GM12878 (cell line): ENCODE measurements at regions not wholly inside any gene's neighbourhood (a gene's known extent, or its start where the extent isn't known, plus 50 kb on each side); places are given as distances from the start of the nearest gene placed in this dataset.

Experiments
- ATAC-seq: fragments of 200-7000 bp; cut with Tn5 transposase; 3 replicates; pipeline ENCODE4 v1.9.1; 2020; ENCODE audit warnings: mild to moderate bottlenecking, moderate library complexity
- BruUV-seq: library from RNA; stranded (reverse); fragments of 400-500 nt; replicated peaks from 2 replicates; lab custom pipeline; 2021; lab: Mats Ljungman, UMichigan
- CTCF ChIA-PET: fragments of 300-600 bp; sonication (Branson Sonifier 250); formaldehyde crosslinking; extraction: SDS; loops from one replicate; lab custom pipeline; 2021; ENCODE audit warnings: inconsistent platforms; lab: Yijun Ruan, JAX
- POLR2A ChIA-PET: fragments of 350-600 bp; formaldehyde crosslinking; extraction: SDS; loops from one replicate; lab custom pipeline; 2021; ENCODE audit warnings: inconsistent platforms; lab: Charles Lee
- RAD21 ChIA-PET: fragments of 300-600 bp; sonication (Branson Sonifier 250); formaldehyde crosslinking; loops from one replicate; lab custom pipeline; 2023; ENCODE audit warnings: antibody characterized with exemption; ENCODE audit not compliant: unreplicated experiment; lab: Charles Lee
- SMC1A ChIA-PET: fragments of 300-600 bp; sonication (Branson Sonifier 250); formaldehyde crosslinking; loops from one replicate; lab custom pipeline; 2023; ENCODE audit not compliant: unreplicated experiment, uncharacterized antibody; lab: Charles Lee
- DNase-seq: peaks from one replicate; pipeline ENCODE4 v3.0.0-alpha.2; 2011; ENCODE audit warnings: low read depth, low spot score
- FAIRE-seq: peaks from 3 replicates; lab custom pipeline; 2011; peaks lifted over from hg19 to GRCh38; lab: Jason Lieb, UNC
- H2AFZ ChIP-seq: 2 replicates; pipeline ENCODE4 v1.6.0; 2011; ENCODE audit warnings: low read depth, low read length, control low read depth; ENCODE audit not compliant: control insufficient read depth
- H3K27ac ChIP-seq: 2 replicates; pipeline ENCODE4 v1.5.1; 2011; ENCODE audit warnings: control low read depth; ENCODE audit not compliant: control insufficient read depth, insufficient read depth
- H3K27me3 ChIP-seq, 2 experiments: replicated peaks in 1 of 2; 2 replicates each; pipeline versions ENCODE4 v1.6.0 to v1.6.1; 2011; ENCODE audit warnings: low read length in 1 of 2; ENCODE audit not compliant: control insufficient read depth in 2 of 2, insufficient read depth in 2 of 2
- H3K36me3 ChIP-seq, 2 experiments: 2 replicates each; pipeline ENCODE4 v1.5.1; 2011; ENCODE audit warnings: low read length in 1 of 2; ENCODE audit not compliant: control insufficient read depth in 2 of 2, insufficient read depth in 2 of 2
- H3K4me1 ChIP-seq: 2 replicates; pipeline ENCODE4 v1.6.1; 2011; ENCODE audit warnings: mild to moderate bottlenecking, low read length, moderate library complexity, mixed read lengths; ENCODE audit not compliant: control insufficient read depth, insufficient read depth
- H3K4me2 ChIP-seq: 2 replicates; pipeline ENCODE4 v1.6.0; 2011; ENCODE audit warnings: control low read depth; ENCODE audit not compliant: control insufficient read depth, insufficient read depth
- H3K4me3 ChIP-seq: fragments of 200-600 bp; sonication (generic); 2 replicates; pipeline ENCODE4 v1.5.1; 2016
- H3K79me2 ChIP-seq: 2 replicates; pipeline ENCODE4 v1.6.0; 2011; ENCODE audit warnings: low read length; ENCODE audit not compliant: control insufficient read depth, insufficient read depth
- H3K9ac ChIP-seq: 2 replicates; pipeline ENCODE4 v1.8.0; 2011; ENCODE audit warnings: low read length, control low read depth, mixed read lengths; ENCODE audit not compliant: control insufficient read depth, insufficient read depth
- H3K9me3 ChIP-seq: replicated peaks from 3 replicates; pipeline ENCODE4 v1.5.1; 2011; ENCODE audit warnings: mild to moderate bottlenecking, low read length; ENCODE audit not compliant: control insufficient read depth, insufficient read depth
- H4K20me1 ChIP-seq: 2 replicates; pipeline ENCODE4 v1.6.0; 2011; ENCODE audit not compliant: control insufficient read depth, insufficient read depth
- BCL3 ChIP-seq: IDR thresholded peaks from 2 replicates; pipeline ENCODE4 v1.6.1; 2011; ENCODE audit warnings: borderline replicate concordance, low read depth, mild to moderate bottlenecking, moderate library complexity, low read length; ENCODE audit not compliant: insufficient read depth, poor library complexity, severe bottlenecking
- CBX5 ChIP-seq: sonication (generic); IDR thresholded peaks from 2 replicates; pipeline ENCODE4 v1.6.1; 2016; ENCODE audit warnings: low read depth, moderate library complexity, mild to moderate bottlenecking, inconsistent platforms
- EGR1 ChIP-seq, 2 experiments: IDR thresholded peaks; 1 replicate in 1 of 2; 2 replicates in 1 of 2; pipeline ENCODE4 v1.6.1; 2011 to 2012; ENCODE audit warnings: low read depth in 2 of 2, low read length in 2 of 2, borderline replicate concordance in 1 of 2, mild to moderate bottlenecking in 1 of 2, moderate library complexity in 1 of 2
- IRF3 ChIP-seq: fragments of 450-650 bp; IDR thresholded peaks from 2 replicates; pipeline ENCODE4 v1.6.1; 2014; ENCODE audit warnings: mild to moderate bottlenecking
- KAT2A ChIP-seq: conservative IDR thresholded peaks from 2 replicates; pipeline ENCODE4 v1.6.1; 2011; ENCODE audit warnings: low read depth, low read length; ENCODE audit not compliant: control insufficient read depth
- NR2F1 ChIP-seq: fragments of 450-650 bp; conservative IDR thresholded peaks from 2 replicates; pipeline ENCODE4 v1.6.1; 2017; ENCODE audit warnings: mild to moderate bottlenecking
- PML ChIP-seq: IDR thresholded peaks from 2 replicates; pipeline ENCODE4 v1.6.1; 2012; ENCODE audit warnings: low read length, inconsistent platforms
- REST ChIP-seq: IDR thresholded peaks from 2 replicates; pipeline ENCODE4 v1.6.1; 2012; ENCODE audit warnings: mild to moderate bottlenecking, low read depth, low read length
- RFX5 ChIP-seq: IDR thresholded peaks from 2 replicates; pipeline ENCODE4 v1.6.1; 2011; ENCODE audit warnings: low read depth, low read length, improper control_type of control experiment
- ZBED1 ChIP-seq: IDR thresholded peaks from 2 replicates; pipeline ENCODE4 v1.6.1; 2016; ENCODE audit warnings: borderline replicate concordance
- ZSCAN29 ChIP-seq: fragments of 450-650 bp; IDR thresholded peaks from 2 replicates; pipeline ENCODE4 v1.6.1; 2017; ENCODE audit warnings: mild to moderate bottlenecking, moderate library complexity
- WGBS: methylation state at CpG from one replicate; pipeline ENCODE4 v1.1.6; 2016; ENCODE audit warnings: low lambda C conversion rate; ENCODE audit not compliant: insufficient replicate concordance, insufficient coverage; ENCODE audit errors: missing lambda C conversion rate; 5-methylcytosine and 5-hydroxymethylcytosine counted together
- in situ Hi-C: fragments of 300-500 bp; cut with MboI; formaldehyde crosslinking; loops from 9 replicates; pipeline ENCODE4 v1.14.3; 2018; ENCODE audit warnings: mixed read lengths
- intact Hi-C: fragments of 100-400 bp; cut with micrococcal nuclease; formaldehyde crosslinking; loops from one replicate; pipeline ENCODE4 v1.14.2; 2022; ENCODE audit not compliant: unreplicated experiment

GRCh38 chr20:59482351-59483187 lies 121.8 kb upstream of the PHACTR3 start:
- H3K4me2 ChIP-seq, result no peak overlapping the region
- no peak overlapping the region for H2AFZ ChIP-seq
- H3K27me3 ChIP-seq, result peaks cover 0 to 2% of the 10 kb centered on the region in 2 experiments; a peak in 2 of 4 replicates
- intact Hi-C loops, result no loop called here
- ATAC-seq, result no peak
- in situ Hi-C loops, result no loop called here
- H3K36me3 ChIP-seq, result no peaks in the 10 kb centered on the region
- RAD21 ChIA-PET, result no interaction called here
- no peak overlapping the region for H3K4me3 ChIP-seq
- TF ChIP-seq BCL3 (no peak), RFX5 (no peak), EGR1 (IDR thresholded peaks at IDR 0.05; ENCODE audit: borderline replicate concordance in 1 of 2, low read depth in 2 of 2, low read length in 2 of 2) (no peak)
- no peaks in the 10 kb centered on the region for H4K20me1 ChIP-seq
- no peak overlapping the region for H3K9ac ChIP-seq
- DNase-seq, result no peak
- WGBS, result 38% methylated on average over 17 of the region's 17 CpGs
- CTCF ChIA-PET, result no interaction called here
- H3K4me1 ChIP-seq, result no peaks in the 10 kb centered on the region
- SMC1A ChIA-PET, result no interaction called here
- no peak overlapping the region for H3K27ac ChIP-seq
- POLR2A ChIA-PET, result no interaction called here
- no peaks in the 10 kb centered on the region for H3K9me3 ChIP-seq
- H3K79me2 ChIP-seq, result no peaks in the 10 kb centered on the region
- no peak for FAIRE-seq
- no TSS peak for BruUV-seq

- H3K27me3 ChIP-seq, result peaks cover 0 to 2% of the 10 kb centered on the region in 2 experiments; a peak in 2 of 4 replicates
- in situ Hi-C loops (no loop called here), intact Hi-C loops (no loop called here)
- WGBS, result 28% methylated on average over 5 of the region's 5 CpGs
- H3K36me3 ChIP-seq, result no peaks in the 10 kb centered on the region
- ATAC-seq, result no peak
- H2AFZ ChIP-seq, result no peak overlapping the region
- ChIA-PET SMC1A (no interaction called here), POLR2A (no interaction called here), CTCF (no interaction called here), RAD21 (no interaction called here)
- no peak overlapping the region for H3K9ac ChIP-seq
- H4K20me1 ChIP-seq, result no peaks in the 10 kb centered on the region
- no peaks in the 10 kb centered on the region for H3K4me1 ChIP-seq
- no peak overlapping the region for H3K4me3 ChIP-seq
- DNase-seq, result no peak
- FAIRE-seq, result no peak
- H3K27ac ChIP-seq, result no peak overlapping the region
- no peaks in the 10 kb centered on the region for H3K9me3 ChIP-seq
- no peaks in the 10 kb centered on the region for H3K79me2 ChIP-seq
- no TSS peak for BruUV-seq
- no peak overlapping the region for H3K4me2 ChIP-seq
- TF ChIP-seq KAT2A (no peak), CBX5 (no peak), IRF3 (no peak), PML (no peak), ZBED1 (no peak), NR2F1 (no peak), ZSCAN29 (no peak), REST (no peak)
Measured at GRCh38 chr20:59483481-59483880, 120.9 kb upstream of the PHACTR3 start.
